GM21526 (cell line): ENCODE measurements at regions not wholly inside any gene's neighbourhood (a gene's known extent, or its start where the extent isn't known, plus 50 kb on each side); places are given as distances from the start of the nearest gene placed in this dataset.

Experiments used
- ATAC-seq: cut with Tn5 transposase; IDR thresholded peaks from one replicate; pipeline ENCODE4 v1.9.1; 2021; ENCODE audit warnings: moderate library complexity; ENCODE audit not compliant: unreplicated experiment, low FRiP score

- ATAC-seq = no peak
Observed at GRCh38 chr2:21469158-21469557, 345.4 kb downstream of the TDRD15 start.

DNA sequence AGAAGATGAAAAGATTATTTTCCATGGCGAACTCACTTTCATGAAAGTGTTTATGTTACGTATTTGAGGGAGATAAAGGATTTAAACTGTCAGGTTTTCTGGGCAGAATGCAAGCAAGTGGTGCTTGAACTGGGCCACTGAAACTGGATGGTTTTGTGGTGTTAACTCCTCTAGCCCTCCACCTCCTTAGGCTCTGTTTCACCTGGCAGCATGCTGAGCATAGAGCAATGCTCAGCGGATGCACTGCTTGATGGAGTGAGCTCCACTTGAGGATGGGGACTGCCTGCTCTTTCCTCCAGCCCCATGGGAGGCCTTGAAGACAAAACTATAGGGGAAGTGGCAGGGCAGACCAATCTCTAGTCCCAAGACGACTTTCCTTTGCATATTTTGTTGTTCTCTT, 345.8 kb downstream of the TDRD15 start:
- ATAC-seq = no peak

GRCh38 chr2:21480162-21480561, 356.4 kb downstream of the TDRD15 start:
- no peak for ATAC-seq

GRCh38 chr2:21484643-21485042, 360.9 kb downstream of the TDRD15 start:
- no peak for ATAC-seq

DNA sequence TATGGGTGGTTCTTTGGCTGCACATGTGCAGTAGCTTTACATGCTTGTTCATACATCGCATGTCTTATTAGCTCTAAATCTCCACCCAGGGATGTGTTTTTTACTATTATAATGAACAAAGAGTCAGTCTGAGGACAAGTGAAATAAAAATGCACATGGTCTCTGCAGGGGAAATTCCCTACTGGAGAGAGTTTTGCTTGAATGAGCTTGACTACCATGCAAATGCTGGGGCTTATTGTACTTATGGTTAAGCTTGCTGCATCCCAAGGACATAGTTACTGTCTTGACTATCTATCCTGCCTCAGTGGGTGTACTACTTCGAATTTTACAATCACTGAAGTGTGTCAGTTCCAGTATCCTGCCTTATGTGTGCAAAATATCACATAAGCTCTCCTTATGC, 362.7 kb downstream of the TDRD15 start:
- no peak for ATAC-seq

GRCh38 chr2:21489080-21489479, 365.3 kb downstream of the TDRD15 start:
- ATAC-seq = no peak

DNA sequence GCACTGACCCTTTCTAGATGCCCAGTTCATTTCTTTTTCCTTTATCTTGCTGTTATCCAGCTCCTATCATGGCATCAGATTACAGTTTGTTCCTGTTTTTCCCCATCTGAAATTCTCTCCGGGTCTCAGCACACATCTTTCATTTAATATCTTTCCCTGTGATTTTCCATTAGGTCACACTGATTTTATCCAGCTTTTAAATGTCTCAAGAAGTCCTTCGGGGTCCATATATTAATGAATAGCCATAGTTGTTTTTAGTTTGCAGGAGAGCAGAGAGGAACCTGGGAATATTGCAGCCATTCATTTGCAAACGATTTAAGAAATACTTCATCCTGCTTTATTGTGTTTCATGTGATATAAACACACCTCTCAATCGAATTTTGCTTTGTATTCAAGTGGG, 374.2 kb downstream of the TDRD15 start:
- no peak for ATAC-seq

DNA sequence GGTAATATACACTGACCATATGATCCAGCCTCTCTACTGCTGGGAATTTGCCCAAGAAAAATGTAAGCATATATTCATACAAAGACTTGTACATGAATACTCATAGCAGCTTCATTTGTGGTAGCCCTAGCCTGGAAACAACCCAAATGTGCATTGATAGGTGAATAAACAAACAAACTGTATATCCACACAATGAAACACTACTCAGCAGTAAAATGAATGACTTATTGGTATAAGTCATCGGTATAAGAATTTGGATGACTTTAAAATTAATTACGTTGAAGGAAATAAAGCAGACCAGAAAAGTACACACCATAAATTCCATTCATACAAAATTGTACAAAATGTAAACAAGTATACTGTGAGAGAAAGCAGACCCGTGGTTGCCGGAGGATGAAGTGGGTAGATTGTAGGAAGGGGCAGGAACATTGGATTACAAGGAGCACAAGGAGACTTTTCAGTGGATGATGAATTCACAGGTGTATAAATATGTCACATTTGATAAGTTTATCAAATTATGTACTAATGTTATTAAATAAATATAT, 376.7 kb downstream of the TDRD15 start:
- ATAC-seq = no peak

DNA sequence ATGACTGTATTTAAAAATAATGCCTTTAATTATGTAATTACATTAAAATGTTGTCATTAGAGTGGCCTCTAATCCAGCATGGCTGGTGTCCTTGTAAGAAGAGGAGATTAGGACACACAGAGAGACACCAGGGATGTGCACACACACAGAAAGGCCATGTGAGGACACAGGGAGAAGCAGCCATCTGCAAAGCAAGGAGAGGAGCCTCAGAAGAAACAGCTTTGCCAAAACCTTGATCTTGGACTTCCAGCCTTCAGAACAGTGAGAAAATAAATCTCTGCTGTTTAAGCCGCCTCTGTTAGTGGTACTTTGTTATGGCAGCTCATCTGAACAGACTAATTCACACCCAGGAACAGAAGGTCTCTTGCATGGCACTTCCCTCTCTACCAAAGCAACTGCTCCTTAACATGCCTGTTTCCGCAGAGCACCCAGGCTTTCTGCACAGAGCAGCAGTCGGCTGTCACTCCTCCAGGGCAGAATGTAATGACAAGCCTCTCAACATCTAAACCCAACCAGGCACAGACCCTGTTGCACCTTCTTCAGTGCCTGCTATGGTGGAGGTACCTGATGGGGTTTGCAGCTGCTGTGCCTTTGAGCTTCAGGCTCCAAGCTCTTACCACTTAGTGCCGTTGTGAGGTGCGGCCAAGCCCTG, 377.7 kb downstream of the TDRD15 start:
- no peak for ATAC-seq

DNA sequence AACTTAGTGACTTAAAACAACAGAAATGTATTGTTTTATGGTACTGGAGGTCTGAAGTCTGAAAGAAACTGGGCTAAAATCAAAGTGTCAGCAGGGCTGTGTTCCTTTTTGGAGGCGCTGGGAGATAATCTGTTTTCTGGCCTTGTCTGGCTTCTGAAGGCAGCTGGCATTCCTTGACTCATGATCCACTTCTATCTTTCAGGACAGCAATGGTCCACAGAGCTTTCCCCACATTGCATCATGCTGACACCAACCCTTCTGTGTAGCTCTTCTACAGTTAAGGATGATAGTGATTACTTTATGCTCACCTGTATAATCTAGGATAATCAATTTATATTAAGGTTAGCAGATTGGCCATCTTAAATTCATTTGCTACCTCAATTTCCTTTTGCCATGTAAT, 392.1 kb downstream of the TDRD15 start:
- no peak for ATAC-seq

- ATAC-seq = no peak
Observed at GRCh38 chr2:21519412-21519811, 395.6 kb downstream of the TDRD15 start.

GRCh38 chr2:21519821-21520220, 396.1 kb downstream of the TDRD15 start:
- no peak for ATAC-seq

DNA sequence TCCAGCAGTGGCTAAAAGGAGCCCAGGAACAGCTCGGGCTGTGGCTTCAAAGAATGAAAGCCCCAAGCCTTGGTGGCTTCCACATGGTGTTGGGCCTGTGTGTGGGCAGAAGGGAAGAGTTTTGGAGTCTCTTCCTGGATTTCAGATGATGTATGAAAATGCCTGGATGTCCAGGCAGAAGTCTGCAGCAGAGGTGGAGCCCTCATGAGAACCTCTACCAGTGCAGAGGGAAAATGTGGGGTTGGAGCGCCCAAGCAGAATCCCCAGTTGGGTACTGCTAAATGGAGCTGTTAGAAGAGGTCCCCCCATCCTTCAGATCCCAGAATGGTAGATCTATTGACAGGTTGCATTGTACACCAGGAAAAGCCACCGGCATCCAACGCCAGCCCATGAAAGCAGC, 412.1 kb downstream of the TDRD15 start:
- ATAC-seq = no peak

- ATAC-seq = no peak
Observed at GRCh38 chr2:21539685-21540084, 415.9 kb downstream of the TDRD15 start.

DNA sequence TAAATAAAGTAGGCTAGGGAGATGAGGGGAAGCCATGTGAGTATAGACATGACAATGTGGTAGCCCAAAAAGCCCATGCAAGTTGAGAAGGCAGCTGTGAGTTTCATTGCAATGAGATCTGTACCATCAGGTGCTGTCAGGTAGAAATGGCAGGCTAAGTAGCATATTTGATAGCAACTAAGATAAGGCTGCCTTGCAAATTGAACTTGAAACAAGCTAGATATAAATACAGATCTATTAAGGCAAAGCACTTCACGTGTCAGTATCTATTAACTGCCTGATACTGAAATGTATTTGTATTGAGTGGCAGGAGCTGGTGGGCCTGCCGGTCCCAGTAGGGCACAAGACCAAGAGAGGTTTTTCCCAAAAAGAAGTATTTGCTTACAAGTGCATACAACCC, 419.9 kb downstream of the TDRD15 start:
- no peak for ATAC-seq

DNA sequence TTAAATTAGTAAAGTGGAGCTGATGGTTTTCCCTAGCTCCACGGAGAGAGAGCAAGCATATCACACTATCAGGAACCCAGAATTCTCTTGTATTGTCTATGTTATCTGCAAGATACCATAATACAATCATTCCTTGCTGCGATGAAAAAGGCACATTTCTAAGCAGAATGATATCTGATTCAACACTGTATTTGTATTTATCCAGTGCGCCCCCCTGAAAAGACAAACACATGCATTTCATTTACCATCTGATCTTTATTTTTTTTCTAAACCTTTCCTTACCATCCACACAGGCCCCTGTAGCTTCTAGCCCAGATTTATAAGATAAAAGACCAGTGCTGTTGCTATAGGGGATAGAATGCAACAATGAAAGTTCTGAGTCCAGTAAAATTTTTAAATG, 420.6 kb downstream of the TDRD15 start:
- ATAC-seq = no peak

DNA sequence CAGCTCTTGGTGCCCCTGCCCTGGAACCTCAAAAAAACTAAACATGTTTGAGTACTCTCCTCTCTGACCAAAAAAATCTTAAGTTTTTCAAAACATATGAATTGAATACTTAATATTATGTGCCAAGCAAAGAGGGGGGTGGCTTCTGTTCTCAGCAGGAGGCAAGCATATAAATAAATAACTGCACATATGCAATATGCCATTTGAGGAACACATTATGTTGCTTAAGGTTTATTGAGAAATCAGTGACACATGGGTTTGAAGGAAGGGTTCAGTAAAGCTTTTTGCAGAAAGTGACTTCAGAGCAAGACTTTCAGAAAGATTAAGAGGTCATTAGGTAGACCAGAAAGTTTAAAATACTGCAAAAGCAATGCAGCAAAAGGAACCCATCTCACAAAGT, 429.2 kb downstream of the TDRD15 start:
- no peak for ATAC-seq

DNA sequence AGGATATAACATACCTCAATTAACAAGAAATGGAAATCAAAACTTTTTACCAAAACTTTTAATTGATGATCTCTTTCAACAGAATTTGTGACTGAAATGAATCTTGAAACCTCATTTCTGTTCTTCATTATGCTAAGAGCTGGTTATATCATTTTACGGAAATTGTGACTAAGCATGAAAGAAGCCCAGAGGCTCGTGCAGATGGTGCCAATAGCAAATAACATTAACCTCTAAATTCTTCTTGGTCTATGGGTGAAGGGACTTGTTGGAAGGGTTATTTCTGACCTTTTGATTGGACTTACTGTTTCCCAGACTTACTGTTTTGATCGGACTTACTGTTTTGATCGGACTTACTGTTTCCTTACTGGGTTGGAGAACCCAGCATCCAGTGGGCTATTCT, 435.6 kb downstream of the TDRD15 start:
- ATAC-seq = no peak

GRCh38 chr2:21561965-21562364, 438.2 kb downstream of the TDRD15 start:
- no peak for ATAC-seq

DNA sequence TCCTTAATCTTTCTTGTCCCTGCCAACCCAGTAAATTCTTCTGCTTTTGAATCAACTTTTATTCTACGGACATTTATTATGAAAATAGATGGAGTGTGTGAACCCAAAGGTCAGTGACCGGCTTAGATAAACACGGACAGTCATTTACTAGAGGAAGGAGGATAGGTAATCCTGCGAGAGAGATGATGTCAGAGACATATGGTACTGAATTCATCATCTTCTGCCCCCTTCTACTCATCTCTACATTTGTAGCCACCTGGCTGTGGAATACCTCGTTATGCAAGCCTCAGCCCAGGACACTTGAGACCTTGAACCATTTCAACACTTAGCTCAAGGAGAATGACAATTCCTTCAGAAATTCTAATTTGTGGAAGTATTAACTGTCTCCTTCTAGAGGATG, 443.6 kb downstream of the TDRD15 start:
- ATAC-seq = no peak

- ATAC-seq = no peak
Observed at GRCh38 chr2:21571686-21572085, 447.9 kb downstream of the TDRD15 start.

- ATAC-seq = no peak
Observed at GRCh38 chr2:21580391-21580790, 456.6 kb downstream of the TDRD15 start.

DNA sequence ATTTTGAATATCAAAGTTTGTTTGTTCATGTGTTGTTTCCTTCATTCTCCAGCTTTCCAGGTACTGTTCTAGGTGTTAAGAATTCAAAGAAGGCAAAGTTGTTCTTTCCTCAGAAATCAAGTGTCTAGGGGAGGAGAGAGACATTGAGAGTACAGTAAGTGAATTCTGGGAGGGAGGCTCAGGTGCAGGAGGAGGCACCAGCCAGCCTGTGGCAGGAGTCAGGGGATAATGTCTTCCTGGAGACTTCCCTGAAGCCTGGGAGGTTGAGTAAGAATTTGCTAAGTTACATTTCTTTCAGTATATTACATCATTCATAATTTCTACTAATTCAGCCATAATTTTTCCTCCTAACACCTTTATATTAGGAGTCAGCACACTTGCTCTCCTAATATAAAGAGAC, 462.1 kb downstream of the TDRD15 start:
- ATAC-seq = no peak
